HG02763 (cell line): ENCODE measurements at regions not wholly inside any gene's neighbourhood (a gene's known extent, or its start where the extent isn't known, plus 50 kb on each side); places are given as distances from the start of the nearest gene placed in this dataset.

Experiments
- ATAC-seq: cut with Tn5 transposase; IDR thresholded peaks from one replicate; pipeline ENCODE4 v1.9.1; 2021; ENCODE audit warnings: mild to moderate bottlenecking, moderate library complexity; ENCODE audit not compliant: unreplicated experiment

GRCh38 chr5:54695198-54695966 lies 177.8 kb downstream of the SNX18 start:
- no peak for ATAC-seq

DNA sequence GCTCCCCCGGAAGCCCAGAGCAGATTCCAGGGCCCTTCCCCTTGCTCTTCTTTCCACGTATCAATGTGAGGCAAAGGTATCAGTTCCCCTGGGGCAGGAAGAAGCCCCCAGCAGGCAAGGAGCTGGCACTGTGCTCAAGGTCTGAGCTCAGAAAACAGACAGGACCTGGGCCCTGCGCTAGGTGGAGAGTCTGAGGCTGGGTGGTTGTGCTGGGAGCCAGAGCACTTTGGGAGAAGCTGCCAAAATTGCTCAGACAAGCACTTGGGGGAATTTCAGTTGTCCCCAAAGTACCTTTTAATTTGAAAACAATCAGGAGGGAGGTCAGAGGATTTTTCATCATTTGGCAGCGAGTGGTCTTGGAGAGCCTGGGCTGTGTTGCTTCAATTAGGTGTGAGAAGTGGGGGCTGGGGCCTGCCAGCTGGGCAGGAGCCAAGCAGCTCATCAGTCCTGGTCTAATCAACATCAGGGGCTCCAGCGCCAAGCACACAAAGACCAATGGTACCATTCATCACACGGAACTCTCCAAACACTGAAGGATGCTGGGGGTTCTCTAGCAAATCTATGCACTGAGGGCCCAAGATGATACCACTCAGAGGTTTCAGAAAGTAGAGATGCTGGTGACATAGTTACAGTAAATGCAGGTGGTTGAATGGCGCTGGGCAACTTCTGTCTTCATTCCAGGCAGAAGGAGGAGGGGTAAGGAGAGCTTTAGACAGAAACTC lies 176.5 kb downstream of the SNX18 start:
- ATAC-seq: no peak

DNA sequence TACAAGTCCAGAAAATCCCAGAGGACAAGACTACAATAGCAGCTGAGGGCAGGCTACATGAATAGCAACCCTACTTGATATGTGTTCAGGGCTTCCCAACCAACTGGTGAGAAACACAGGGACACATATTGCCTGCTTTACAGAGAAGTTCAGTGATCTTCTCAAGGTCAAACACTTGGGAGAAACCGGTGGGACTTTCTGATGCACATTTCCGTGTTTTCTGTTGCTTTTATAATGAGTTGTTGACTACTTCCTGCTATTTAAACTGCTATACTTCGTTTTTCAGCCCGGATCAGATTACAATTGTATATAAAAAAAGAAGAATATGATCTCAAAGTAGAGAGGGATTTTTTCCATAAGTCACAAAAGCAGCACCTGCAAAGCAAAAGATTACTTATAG lies 175.1 kb downstream of the SNX18 start:
- ATAC-seq: no peak

DNA sequence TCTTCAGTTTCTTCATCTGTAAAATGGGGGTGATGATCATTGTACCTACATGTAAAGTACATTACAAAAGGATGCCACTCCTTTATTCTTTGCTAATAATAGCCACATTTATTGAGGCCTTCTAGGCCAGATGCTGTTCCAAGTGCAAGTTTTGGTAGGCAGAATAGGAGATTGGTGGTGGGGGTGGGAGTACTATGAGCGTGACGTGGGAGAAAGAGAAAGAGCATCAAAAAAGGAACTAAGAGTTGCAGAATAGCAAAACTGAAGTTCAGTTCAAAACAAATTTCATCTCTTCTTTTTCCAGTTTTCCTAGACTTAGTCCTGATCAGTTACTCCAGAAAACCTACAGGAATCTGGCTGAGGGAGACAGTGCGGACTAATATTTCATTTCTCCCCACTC lies 174.1 kb downstream of the SNX18 start:
- ATAC-seq: no peak

GRCh38 chr5:54689411-54690251 lies 172.1 kb downstream of the SNX18 start:
- no peak for ATAC-seq

DNA sequence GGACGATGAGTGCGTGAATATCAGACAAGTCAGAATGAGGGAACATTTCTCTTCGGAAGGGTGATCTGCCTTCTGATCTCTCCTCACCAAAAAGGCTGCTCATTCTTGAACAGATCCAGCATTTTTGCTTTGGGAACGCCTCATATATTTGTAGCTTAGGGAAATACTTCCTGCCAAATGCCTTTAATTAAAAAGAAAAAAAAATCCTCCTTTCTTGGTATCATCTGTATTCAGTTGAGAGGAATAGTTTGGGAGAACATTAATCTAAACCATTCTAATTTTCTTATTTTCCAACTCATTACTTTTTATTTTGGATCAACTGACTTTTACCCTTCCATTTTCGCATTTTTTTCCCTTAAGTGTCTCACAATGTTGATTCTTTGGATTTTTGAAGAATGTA lies 163.4 kb downstream of the SNX18 start:
- ATAC-seq: no peak

DNA sequence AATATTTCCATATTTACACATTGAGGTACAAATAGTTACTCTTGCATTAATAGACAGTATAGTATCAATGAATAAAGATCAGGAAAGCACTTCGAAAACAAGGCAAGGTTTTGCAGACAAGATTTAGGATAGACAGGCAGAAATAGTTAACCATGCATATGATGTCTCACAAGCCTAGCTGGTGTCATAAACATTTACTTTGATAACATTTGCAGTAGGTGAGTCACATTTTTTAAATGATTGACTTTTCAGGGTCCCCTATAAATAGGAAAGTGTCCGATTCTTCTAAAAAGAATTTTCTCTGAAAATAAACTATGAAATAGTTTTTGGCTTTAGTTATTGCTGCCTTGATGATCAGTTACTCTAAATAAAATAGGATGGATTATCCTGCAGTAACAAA lies 162.1 kb downstream of the SNX18 start:
- ATAC-seq: no peak

DNA sequence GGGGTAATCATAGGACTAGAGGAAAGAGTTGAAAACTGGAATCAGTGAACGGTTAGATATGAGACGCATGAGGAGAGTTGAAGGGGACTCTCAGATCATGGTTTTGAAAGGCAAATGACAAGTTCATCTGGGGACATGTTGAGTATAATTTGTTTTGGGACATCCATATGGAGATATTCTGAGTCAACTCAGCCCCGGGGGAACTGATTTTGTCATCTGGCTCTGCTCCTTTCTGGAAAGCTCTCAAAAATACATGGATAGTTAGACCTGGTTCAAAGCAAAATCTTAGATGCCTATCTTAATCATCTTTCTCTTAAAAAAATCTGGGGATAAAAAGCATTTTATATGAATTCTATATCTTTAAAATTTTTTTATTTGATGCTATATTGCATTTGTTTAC lies 161.2 kb downstream of the SNX18 start:
- no peak for ATAC-seq

GRCh38 chr5:54676481-54677340 lies 159.2 kb downstream of the SNX18 start:
- ATAC-seq: no peak

GRCh38 chr5:54673523-54674225 lies 156.1 kb downstream of the SNX18 start:
- no peak for ATAC-seq

DNA sequence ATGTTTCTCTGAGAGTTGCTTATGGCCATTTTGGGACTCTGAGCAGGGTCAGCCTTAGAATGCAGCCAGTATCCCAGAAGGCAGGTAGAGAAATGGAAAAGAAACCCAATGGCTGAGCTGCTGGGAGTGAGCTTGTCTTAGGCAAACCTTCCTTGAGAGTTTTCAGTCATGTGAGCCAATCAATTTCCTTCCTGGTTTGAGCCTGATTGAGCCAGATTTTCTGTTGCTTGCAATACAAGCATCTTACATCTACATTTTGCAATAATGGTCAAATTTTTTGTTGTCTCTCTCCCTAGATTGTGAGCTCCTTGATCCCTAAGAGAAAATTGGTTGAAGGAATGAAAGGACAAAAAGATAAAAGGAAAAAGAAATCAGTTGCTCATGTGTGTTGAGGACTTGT lies 155.3 kb downstream of the SNX18 start:
- ATAC-seq: no peak

DNA sequence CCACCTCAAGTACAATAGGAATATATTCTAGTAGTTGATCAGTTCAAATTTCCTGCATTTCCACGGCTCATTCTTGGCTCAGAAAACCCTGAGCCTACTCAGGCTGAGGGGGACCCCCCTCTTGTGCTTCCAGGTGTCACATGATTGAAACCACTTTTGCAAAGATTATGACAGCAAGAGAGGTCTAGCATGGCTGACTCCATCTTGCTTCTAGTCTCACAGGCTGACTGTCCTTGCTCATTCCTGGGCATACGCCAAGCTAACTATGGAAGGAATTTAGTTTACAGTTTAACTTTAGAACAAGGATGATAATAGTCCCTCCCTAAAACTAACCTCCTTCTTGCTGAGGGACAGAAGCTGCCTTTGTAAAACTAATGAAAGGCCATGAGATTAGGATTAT lies 154.1 kb downstream of the SNX18 start:
- ATAC-seq: no peak

DNA sequence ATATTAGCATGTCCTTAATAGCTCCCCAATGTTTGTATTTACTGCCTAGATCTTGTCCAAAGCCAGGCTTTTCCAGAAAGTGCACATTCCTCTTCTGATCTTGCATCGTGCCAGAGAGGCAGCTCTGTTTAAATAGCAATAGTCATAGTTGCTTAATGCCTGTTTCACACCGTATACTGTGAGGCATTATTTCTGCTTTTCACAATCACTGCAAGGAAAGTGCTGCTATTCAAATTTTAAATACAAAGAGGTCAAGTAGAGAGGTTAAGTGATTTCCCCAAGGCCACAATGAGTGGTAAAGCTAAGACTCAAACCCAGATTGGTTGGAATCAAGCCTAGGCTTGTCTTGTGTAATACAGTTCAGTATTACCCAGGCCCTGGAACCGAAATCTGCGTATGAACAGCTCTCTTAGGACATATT lies 153.6 kb downstream of the SNX18 start:
- no peak for ATAC-seq

GRCh38 chr5:54670281-54670680 lies 152.7 kb downstream of the SNX18 start:
- no peak for ATAC-seq

- no peak for ATAC-seq
These were observed 152.3 kb downstream of the SNX18 start for GRCh38 chr5:54669845-54670244.

- ATAC-seq: no peak
These were observed 151.7 kb downstream of the SNX18 start for GRCh38 chr5:54669285-54669684.

DNA sequence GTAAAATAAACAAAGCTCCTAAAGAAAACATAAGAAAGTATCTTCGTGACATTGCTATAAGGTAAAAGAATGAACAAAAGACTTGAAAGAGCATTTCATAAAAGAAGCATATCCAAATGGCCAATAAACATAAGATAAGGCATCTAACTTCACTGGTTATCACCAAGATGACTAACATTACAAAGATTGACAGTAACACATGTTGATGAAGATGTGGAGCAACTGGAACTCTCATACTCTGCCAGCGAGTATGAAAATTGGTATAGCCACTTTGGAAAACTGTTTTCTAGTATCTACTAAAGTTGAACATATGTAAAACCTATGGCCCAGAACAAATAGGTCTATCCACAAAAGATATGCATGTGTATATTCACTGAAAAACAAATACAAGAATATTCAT lies 150.5 kb downstream of the SNX18 start:
- no peak for ATAC-seq

- ATAC-seq: no peak
These were observed 149.6 kb downstream of the SNX18 start for GRCh38 chr5:54667136-54667535.

DNA sequence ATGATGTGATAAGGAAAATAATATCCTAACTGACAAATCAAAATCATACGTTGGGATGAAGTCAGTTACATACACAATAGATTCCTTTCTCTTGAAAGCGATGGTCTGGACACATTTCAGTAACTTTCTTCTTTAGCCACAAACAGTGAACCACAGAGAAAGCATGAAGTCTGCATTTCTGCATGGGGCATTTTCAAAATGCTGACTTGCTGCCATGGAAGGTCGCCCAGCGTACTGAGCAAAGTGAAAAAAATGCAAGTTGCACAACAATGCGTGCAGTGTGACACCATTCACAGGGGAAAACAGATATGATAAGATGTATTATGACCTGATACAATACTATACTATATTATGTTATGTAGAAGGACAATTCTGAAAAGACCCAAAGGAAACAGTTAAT lies 146.3 kb downstream of the SNX18 start:
- ATAC-seq: no peak

DNA sequence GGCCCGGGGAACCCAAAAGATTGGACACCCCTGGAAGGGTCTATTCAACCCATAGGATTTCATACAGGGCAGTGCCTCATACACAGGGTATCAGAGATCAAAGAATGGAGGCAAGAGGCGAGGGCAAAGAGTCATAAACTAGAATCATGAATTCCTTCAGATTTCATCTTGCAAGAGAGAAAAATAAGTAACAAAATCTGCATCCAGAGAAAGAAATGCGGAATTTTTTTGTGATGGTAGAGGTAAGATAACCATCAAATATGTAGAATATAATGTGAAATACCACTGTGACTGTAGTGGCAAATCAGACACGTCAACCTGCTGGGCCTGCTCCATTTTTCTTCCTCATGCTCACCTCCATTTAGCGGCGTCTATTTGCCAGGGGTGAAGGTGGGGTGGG lies 143.6 kb downstream of the SNX18 start:
- ATAC-seq: no peak
